ENCODE measurements at regions not wholly inside any gene's neighbourhood (a gene's known extent, or its start where the extent isn't known, plus 50 kb on each side); places are given as distances from the start of the nearest gene placed in this dataset.
A peak's percentile ranks its signal among the peaks of the same experiment; 100 is the strongest.
"Not testable (repeated sequence)": the region's sequence is repeated elsewhere in the genome, so short reads cannot be mapped to it uniquely, and the experiment has no call there.

- no peak for FAIRE-seq
Observed at GRCh38 chr2:168300460-168300859, 53.1 kb upstream of the STK39 start.

- no peak for FAIRE-seq
Observed at GRCh38 chr2:168304024-168304681, 56.8 kb upstream of the STK39 start.

GRCh38 chr2:168307379-168307778 lies 60.0 kb upstream of the STK39 start:
- FAIRE-seq, result no peak

- no peak for FAIRE-seq
Observed at GRCh38 chr2:168310580-168310979, 63.2 kb upstream of the STK39 start.

GRCh38 chr2:168311261-168311910 lies 64.0 kb upstream of the STK39 start:
- no peak for FAIRE-seq

GRCh38 chr2:168312036-168312822 lies 64.8 kb upstream of the STK39 start:
- no peak for FAIRE-seq

- no peak for FAIRE-seq
Observed at GRCh38 chr2:168314236-168314635, 66.8 kb upstream of the STK39 start.

- FAIRE-seq, result no peak
Observed at GRCh38 chr2:168315331-168316072, 68.1 kb upstream of the STK39 start.

GRCh38 chr2:168316073-168316440 lies 68.7 kb upstream of the STK39 start:
- FAIRE-seq, result no peak

GRCh38 chr2:168317282-168317681 lies 69.9 kb upstream of the STK39 start:
- FAIRE-seq, result no peak

GRCh38 chr2:168320267-168320666 lies 72.9 kb upstream of the STK39 start:
- FAIRE-seq, result no peak

- no peak for FAIRE-seq
Observed at GRCh38 chr2:168322325-168323007, 75.1 kb upstream of the STK39 start.

- FAIRE-seq, result no peak
Observed at GRCh38 chr2:168323529-168324021, 76.2 kb upstream of the STK39 start.

- no peak for FAIRE-seq
Observed at GRCh38 chr2:168326572-168326971, 79.2 kb upstream of the STK39 start.

GRCh38 chr2:168327328-168327727 lies 79.9 kb upstream of the STK39 start:
- no peak for FAIRE-seq

- FAIRE-seq, result no peak
Observed at GRCh38 chr2:168328421-168328820, 81.0 kb upstream of the STK39 start.

GRCh38 chr2:168330624-168331423 lies 83.4 kb upstream of the STK39 start:
- no peak for FAIRE-seq

- FAIRE-seq, result not testable (repeated sequence)
Observed at GRCh38 chr2:168335254-168335653, 87.9 kb upstream of the STK39 start.

- FAIRE-seq, result peak; percentile 21
Observed at GRCh38 chr2:168336786-168337388, 89.5 kb upstream of the STK39 start.

- FAIRE-seq, result no peak
Observed at GRCh38 chr2:168338292-168338691, 90.9 kb upstream of the STK39 start.

- no peak for FAIRE-seq
Observed at GRCh38 chr2:168338803-168339437, 91.5 kb upstream of the STK39 start.
